GM23338 (cell line): ENCODE measurements at regions not wholly inside any gene's neighbourhood (a gene's known extent, or its start where the extent isn't known, plus 50 kb on each side); places are given as distances from the start of the nearest gene placed in this dataset.

Experiments
- ATAC-seq: fragments of 200-7000 bp; cut with Tn5 transposase; 3 replicates; pipeline ENCODE4 v1.9.1; 2020
- DNase-seq: peaks from one replicate; pipeline ENCODE4 v3.0.0-alpha.2; 2015; ENCODE audit warnings: low spot score
- H2AFZ ChIP-seq: fragments of 200-600 bp; sonication (generic); 2 replicates; pipeline ENCODE4 v1.8.0; 2016; ENCODE audit warnings: antibody characterized with exemption, mild to moderate bottlenecking, moderate library complexity
- H3F3A ChIP-seq: fragments of 200-600 bp; sonication (generic); replicated peaks from 2 replicates; pipeline ENCODE4 v1.8.0; 2017; ENCODE audit warnings: antibody characterized with exemption, mixed run types, low read depth
- H3K27ac ChIP-seq: fragments of 200-600 bp; sonication (generic); 2 replicates; pipeline ENCODE4 v1.6.1; 2016; ENCODE audit warnings: low read depth
- H3K27me3 ChIP-seq: fragments of 200-600 bp; sonication (generic); 2 replicates; pipeline ENCODE4 v1.8.0; 2016; ENCODE audit warnings: mild to moderate bottlenecking, mixed run types, moderate library complexity; ENCODE audit not compliant: insufficient read depth
- H3K36me3 ChIP-seq: fragments of 200-600 bp; sonication (generic); 2 replicates; pipeline ENCODE4 v1.8.0; 2016; ENCODE audit warnings: mild to moderate bottlenecking; ENCODE audit not compliant: insufficient read depth
- H3K4me1 ChIP-seq: fragments of 200-600 bp; sonication (generic); 2 replicates; pipeline ENCODE4 v1.8.0; 2016; ENCODE audit warnings: mild to moderate bottlenecking, moderate library complexity; ENCODE audit not compliant: insufficient read depth
- H3K4me2 ChIP-seq: fragments of 200-600 bp; sonication (generic); 2 replicates; pipeline ENCODE4 v1.7.1; 2017; ENCODE audit warnings: mixed run types
- H3K4me3 ChIP-seq: fragments of 200-600 bp; sonication (generic); 2 replicates; pipeline ENCODE4 v1.6.1; 2016; ENCODE audit warnings: mixed run types
- H3K79me2 ChIP-seq: fragments of 200-600 bp; sonication (generic); replicated peaks from 2 replicates; pipeline ENCODE4 v1.8.0; 2017; ENCODE audit warnings: mild to moderate bottlenecking; ENCODE audit not compliant: insufficient read depth
- H3K9me2 ChIP-seq: fragments of 200-600 bp; sonication (generic); 2 replicates; pipeline ENCODE4 v1.8.0; 2017; ENCODE audit not compliant: insufficient read depth
- H4K20me1 ChIP-seq: fragments of 200-600 bp; sonication (generic); replicated peaks from 2 replicates; pipeline ENCODE4 v1.8.0; 2017; ENCODE audit warnings: mild to moderate bottlenecking; ENCODE audit not compliant: insufficient read depth
- H3K27ac Mint-ChIP-seq: 2 replicates; pipeline ENCODE4 v1.8.0; 2020; ENCODE audit warnings: inconsistent platforms, mild to moderate bottlenecking, moderate library complexity, mixed read lengths
- H3K27me3 Mint-ChIP-seq: 3 replicates; pipeline ENCODE4 v1.8.0; 2022; ENCODE audit warnings: low read depth, mild to moderate bottlenecking, moderate library complexity, mixed read lengths, inconsistent platforms; ENCODE audit not compliant: insufficient read depth, poor library complexity
- H3K36me3 Mint-ChIP-seq: 3 replicates; pipeline ENCODE4 v1.8.0; 2021; ENCODE audit warnings: low read depth, mild to moderate bottlenecking, inconsistent platforms, moderate library complexity, mixed read lengths
- H3K4me1 Mint-ChIP-seq: 3 replicates; pipeline ENCODE4 v1.8.0; 2020; ENCODE audit warnings: mild to moderate bottlenecking, inconsistent platforms, mixed read lengths
- H3K4me3 Mint-ChIP-seq: 3 replicates; pipeline ENCODE4 v1.8.0; 2021; ENCODE audit warnings: moderate library complexity, mild to moderate bottlenecking, inconsistent platforms, mixed read lengths
- H3K9me3 Mint-ChIP-seq: 3 replicates; pipeline ENCODE4 v1.8.0; 2020; ENCODE audit warnings: moderate library complexity, mild to moderate bottlenecking, inconsistent platforms, mixed read lengths
- CREB1 ChIP-seq: fragments of 250-450 bp; sonication (Bioruptor Pico); IDR thresholded peaks from 2 replicates; pipeline ENCODE4 v1.5.0; 2020; ENCODE audit warnings: low read depth, mild to moderate bottlenecking, moderate library complexity
- CTCF ChIP-seq, 2 experiments: fragments of 200-600 bp in 1 of 2; sonication (generic) in 1 of 2; conservative IDR thresholded peaks; 2 replicates each; pipeline versions ENCODE4 v1.5.1 to v1.6.1; 2016 to 2017; ENCODE audit warnings: antibody characterized with exemption in 2 of 2, low read depth in 2 of 2, mild to moderate bottlenecking in 2 of 2, moderate library complexity in 1 of 2
- ETS1 ChIP-seq: IDR thresholded peaks from 2 replicates; pipeline ENCODE4 v1.6.1; 2016; ENCODE audit warnings: antibody characterized with exemption
- EZH2phosphoT487 ChIP-seq: fragments of 200-600 bp; sonication (generic); IDR thresholded peaks from one replicate; pipeline ENCODE4 v1.8.1; 2018; ENCODE audit warnings: antibody characterized with exemption; ENCODE audit not compliant: unreplicated experiment
- JUNB ChIP-seq: IDR thresholded peaks from one replicate; pipeline ENCODE4 v1.6.1; 2016; ENCODE audit warnings: antibody characterized with exemption; ENCODE audit not compliant: unreplicated experiment
- NANOG ChIP-seq: IDR thresholded peaks from 2 replicates; pipeline ENCODE4 v1.6.1; 2016; ENCODE audit warnings: antibody characterized with exemption, borderline replicate concordance
- POLR2AphosphoS5 ChIP-seq: IDR thresholded peaks from 2 replicates; pipeline ENCODE4 v1.6.1; 2016; ENCODE audit warnings: antibody characterized with exemption, low read depth
- STAT1 ChIP-seq: IDR thresholded peaks from one replicate; pipeline ENCODE4 v1.6.1; 2016; ENCODE audit warnings: antibody characterized with exemption; ENCODE audit not compliant: unreplicated experiment

- H3K27me3 Mint-ChIP-seq = peaks cover 51% of the 10 kb centered on the region
- ATAC-seq (no peak), DNase-seq (no peak)
- Histone ChIP-seq H4K20me1 (no peaks in the 10 kb centered on the region; the same call in 1 of the 2 replicates), H3K27ac (no peak overlapping the region), H3K4me3 (no peak overlapping the region), H3K9me2 (no peaks in the 10 kb centered on the region), H3K79me2 (no peaks in the 10 kb centered on the region), H3K4me2 (no peak overlapping the region), H3K36me3 (no peaks in the 10 kb centered on the region; the same call in 1 of the 2 replicates), H3K4me1 (peaks cover 9% of the 10 kb centered on the region; the same call in 1 of the 2 replicates), H3K27me3 (peaks cover 100% of the 10 kb centered on the region), H3F3A (0 out of 2 replicates have a peak, but pooled peaks cover 4% of the 10 kb centered on the region), H2AFZ (no peak overlapping the region)
- no peak overlapping the region for H3K4me3 Mint-ChIP-seq
- H3K4me1 Mint-ChIP-seq = peaks cover 8% of the 10 kb centered on the region; the same call in 2 of the 3 replicates
- H3K36me3 Mint-ChIP-seq = no peaks in the 10 kb centered on the region; the same call in 2 of the 3 replicates
- H3K9me3 Mint-ChIP-seq = no peaks in the 10 kb centered on the region
- no peak overlapping the region for H3K27ac Mint-ChIP-seq
- no peak for TF ChIP-seq CTCF (conservative IDR thresholded peaks at IDR 0.05; ENCODE audit: low read depth in 2 of 2)
Observed at GRCh38 chr6:41420186-41420585, 84.8 kb downstream of the NCR2 start.

- peaks cover 100% of the 10 kb centered on the region for H3K27me3 ChIP-seq
- H3K79me2 ChIP-seq = no peaks in the 10 kb centered on the region
- no peak overlapping the region for H3K4me2 ChIP-seq
- Mint-ChIP-seq H3K4me1 (no peaks in the 10 kb centered on the region; the same call in 2 of the 3 replicates), H3K36me3 (no peaks in the 10 kb centered on the region; the same call in 2 of the 3 replicates), H3K9me3 (no peaks in the 10 kb centered on the region), H3K27ac (no peak overlapping the region), H3K4me3 (no peak overlapping the region), H3K27me3 (peaks cover 32% of the 10 kb centered on the region)
- H2AFZ ChIP-seq = no peak overlapping the region
- no peaks in the 10 kb centered on the region for H4K20me1 ChIP-seq
- H3K27ac ChIP-seq = no peak overlapping the region
- DNase-seq (no peak), ATAC-seq (no peak)
- H3K4me1 ChIP-seq = peaks cover 12% of the 10 kb centered on the region
- H3F3A ChIP-seq = peaks cover 5% of the 10 kb centered on the region
- H3K9me2 ChIP-seq = no peaks in the 10 kb centered on the region
- no peak overlapping the region for H3K4me3 ChIP-seq
- TF ChIP-seq POLR2AphosphoS5 (no peak), EZH2phosphoT487 (no peak), STAT1 (no peak), NANOG (no peak), CREB1 (CRISPR knock-in tag) (no peak)
- H3K36me3 ChIP-seq = no peaks in the 10 kb centered on the region
Observed at GRCh38 chr6:41422161-41422560, 86.8 kb downstream of the NCR2 start.

GRCh38 chr6:41423002-41423401 is 87.6 kb downstream of the NCR2 start:
- no peaks in the 10 kb centered on the region for H3K9me3 Mint-ChIP-seq
- Histone ChIP-seq H3K27ac (no peak overlapping the region), H3K9me2 (no peaks in the 10 kb centered on the region), H2AFZ (no peak overlapping the region), H3K4me1 (peaks cover 14% of the 10 kb centered on the region), H3K4me3 (no peak overlapping the region), H3K27me3 (peaks cover 99% of the 10 kb centered on the region), H3K36me3 (no peaks in the 10 kb centered on the region), H3K79me2 (no peaks in the 10 kb centered on the region), H3F3A (peaks cover 8% of the 10 kb centered on the region), H3K4me2 (no peak overlapping the region), H4K20me1 (no peaks in the 10 kb centered on the region)
- no peak for ATAC-seq
- no peaks in the 10 kb centered on the region; the same call in 2 of the 3 replicates for H3K4me1 Mint-ChIP-seq
- peaks cover 24% of the 10 kb centered on the region for H3K27me3 Mint-ChIP-seq
- DNase-seq = no peak
- no peaks in the 10 kb centered on the region; the same call in 2 of the 3 replicates for H3K36me3 Mint-ChIP-seq
- no peak overlapping the region for H3K27ac Mint-ChIP-seq
- no peak overlapping the region for H3K4me3 Mint-ChIP-seq
- TF ChIP-seq CTCF (conservative IDR thresholded peaks at IDR 0.05; ENCODE audit: low read depth in 2 of 2) (no peak), NANOG (no peak), EZH2phosphoT487 (no peak), ETS1 (no peak), CREB1 (CRISPR knock-in tag) (no peak), STAT1 (no peak), JUNB (no peak)
